Non-pigmented ciliary epithelial cell (primary cell): ENCODE measurements at regions not wholly inside any gene's neighbourhood (a gene's known extent, or its start where the extent isn't known, plus 50 kb on each side); places are given as distances from the start of the nearest gene placed in this dataset.
"Not testable (repeated sequence)": the region's sequence is repeated elsewhere in the genome, so short reads cannot be mapped to it uniquely, and the experiment has no call there.

ENCODE experiments used
- DNase-seq: peaks from one replicate; pipeline ENCODE4 v3.0.0-alpha.2; 2010; ENCODE audit warnings: low read depth

DNA sequence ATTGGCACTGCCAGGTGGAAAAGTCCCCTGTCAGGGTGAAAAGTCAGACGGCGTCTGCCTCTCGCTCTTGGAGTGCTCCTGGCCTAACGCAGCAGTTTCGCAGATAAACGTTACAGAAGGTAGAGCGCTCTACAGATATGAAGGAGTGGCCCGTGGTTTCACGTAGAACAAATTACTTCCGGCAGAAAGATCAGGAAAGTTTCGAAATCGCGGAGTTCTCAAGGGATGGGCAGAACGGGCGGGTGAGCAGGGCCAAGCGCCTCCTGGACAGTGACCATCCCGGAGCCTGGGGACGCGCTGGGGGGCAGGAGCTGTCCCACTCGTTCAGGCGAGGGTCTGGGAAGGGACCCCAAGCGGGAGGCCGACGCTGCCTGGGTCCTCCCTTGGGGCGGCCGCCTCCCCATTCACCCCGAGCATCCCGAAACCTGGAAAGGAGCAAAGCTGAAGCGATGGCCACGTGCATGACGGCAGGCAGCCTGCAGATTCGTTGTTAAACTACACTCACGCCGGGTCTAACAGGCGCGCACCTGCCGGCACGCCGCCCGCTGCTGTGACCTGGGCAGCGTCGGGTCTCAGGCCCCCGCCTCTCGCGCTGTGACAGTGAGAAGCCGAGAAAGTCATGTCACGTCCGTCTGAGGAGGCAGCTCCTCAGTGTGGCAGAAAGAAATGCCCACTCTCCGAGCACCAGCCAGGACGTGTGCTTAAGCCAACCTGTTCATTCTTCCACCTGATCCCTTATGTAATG is 122.9 kb upstream of the SALL3 start:
- no peak for DNase-seq

DNA sequence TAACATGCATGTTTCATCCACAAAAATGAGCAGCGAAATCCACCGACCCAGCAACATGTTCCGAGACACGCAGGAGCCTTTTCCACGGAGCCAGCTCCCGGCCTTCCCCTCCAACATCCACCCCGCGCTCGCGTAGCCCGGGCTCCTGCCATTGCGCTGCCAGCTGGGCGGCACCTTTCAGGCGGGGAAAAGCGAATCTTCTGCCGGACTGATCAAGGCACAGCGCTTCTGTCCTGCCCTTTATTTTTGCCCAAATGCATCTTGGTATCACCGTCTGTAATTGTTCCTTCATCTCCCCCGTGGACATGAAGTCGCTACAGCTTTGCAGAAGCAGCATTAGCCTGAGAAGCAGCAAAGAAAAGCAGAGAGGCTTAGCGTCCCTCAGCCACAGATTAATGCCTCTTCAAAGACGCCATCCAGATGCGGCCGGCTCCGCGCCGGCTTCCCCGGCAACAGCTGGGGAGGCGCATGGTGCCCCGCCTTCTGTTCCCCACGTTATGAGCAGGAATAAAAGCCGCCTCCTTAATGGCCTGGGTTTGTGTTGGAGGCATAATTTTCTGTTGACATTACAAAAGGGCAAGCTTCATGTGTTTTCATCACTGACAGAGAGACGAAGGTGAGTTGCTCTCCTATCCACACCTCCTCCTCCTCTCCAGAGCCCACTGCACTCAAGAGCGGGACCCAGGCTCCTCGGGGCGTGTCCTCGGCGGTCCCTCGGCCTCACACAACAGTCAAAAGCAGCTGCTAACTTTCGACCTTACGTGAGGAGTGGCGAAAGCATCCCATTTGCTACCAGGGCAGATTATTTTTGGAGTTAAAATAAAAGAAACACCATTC is 122.1 kb upstream of the SALL3 start:
- no peak for DNase-seq

DNA sequence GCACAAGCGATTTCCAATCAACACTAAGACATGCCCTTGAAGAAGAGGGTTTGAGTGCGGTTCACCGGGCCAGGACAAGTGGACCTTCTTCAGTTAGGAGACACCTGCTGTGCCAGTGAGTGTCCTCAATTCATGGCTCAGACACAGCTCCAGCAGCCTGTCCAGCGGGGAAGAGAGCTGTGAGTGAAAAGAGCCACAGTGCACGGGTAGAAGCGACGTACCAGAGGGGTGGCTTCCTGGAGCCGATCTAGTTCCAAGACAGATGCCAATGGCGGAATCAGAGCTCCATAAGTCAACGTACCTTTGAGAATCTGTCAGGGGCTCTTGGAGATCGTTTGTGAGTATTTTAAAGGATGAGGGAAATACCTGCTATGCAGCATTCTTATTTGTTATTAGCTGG is 119.9 kb upstream of the SALL3 start:
- DNase-seq, result no peak

DNA sequence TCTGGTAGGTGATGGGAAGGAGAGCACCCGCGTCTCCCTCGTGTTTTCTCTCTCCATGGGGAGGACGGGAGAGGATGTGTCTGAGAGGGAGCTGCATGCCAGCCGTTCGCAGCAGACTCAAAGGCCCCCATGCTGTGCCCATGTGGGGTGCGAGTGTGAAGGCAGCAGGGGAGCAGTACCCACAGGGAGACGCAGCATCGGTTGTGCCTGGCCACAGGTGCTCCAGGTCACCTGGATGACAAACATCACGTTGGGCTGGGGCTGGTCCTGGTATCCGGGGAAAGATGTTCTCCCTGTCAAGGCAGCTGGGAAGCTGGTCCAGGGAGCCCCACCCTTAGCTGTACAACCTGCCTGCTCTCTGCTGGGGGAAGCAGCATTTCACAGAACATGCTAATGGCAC is 119.5 kb upstream of the SALL3 start:
- DNase-seq, result no peak

DNA sequence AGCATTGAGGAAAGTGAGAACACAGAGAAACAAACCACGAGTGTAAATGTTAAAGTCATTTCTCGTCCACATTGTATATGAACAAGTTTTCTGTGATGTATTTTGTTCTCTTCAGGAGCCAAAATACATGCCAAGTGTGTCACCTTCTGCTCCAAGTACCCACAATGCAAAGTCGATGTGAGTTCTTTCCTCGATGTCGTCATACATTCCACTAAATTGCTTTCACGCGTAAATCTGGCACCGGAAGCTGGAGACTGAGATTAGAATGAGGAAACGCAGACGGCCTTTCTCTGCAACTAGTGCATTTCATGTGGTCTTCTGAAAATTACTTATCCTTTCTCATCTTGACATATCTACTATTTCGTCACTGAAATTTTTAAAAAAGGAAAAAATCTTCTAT is 118.5 kb upstream of the SALL3 start:
- DNase-seq, result no peak

DNA sequence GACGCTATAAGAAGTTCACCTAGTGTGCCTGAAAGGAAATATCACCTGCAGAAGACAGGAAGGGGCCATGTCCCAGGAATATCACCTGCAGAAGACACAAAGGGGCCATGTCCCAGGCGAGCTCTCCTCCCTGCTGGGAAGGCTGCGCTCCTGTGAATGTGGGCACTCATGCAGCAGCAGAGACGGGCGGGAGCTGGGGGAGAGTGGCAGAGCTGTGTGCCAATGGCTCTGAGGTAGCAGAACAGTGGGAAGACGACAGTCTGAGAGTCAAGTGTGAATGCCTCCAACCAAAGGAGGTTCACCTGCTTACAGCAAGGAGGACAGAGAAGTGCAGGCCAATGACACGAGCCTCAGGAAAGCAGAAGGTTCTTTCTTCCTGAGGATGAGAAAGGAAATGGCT is 117.9 kb upstream of the SALL3 start:
- DNase-seq, result no peak

DNA sequence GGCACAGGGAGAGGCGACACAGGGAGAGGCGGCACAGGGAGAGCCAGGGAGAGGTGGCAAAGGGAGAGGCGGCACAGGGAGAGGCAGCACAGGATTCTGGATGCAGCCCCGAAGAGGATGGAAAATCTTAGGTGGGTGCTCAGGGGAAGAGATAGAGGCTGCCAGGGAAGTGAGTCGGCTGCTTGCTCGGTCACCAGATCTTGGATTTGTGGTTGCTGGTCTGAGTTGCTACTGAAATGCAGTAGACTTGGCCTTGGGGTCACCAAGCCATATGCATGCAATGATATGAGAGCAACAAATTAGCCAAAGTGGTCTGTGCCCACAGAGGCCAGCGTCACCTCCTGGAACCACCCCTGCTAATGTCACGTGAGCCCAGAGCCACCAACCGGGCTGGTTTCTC is 117.2 kb upstream of the SALL3 start:
- DNase-seq, result no peak

DNA sequence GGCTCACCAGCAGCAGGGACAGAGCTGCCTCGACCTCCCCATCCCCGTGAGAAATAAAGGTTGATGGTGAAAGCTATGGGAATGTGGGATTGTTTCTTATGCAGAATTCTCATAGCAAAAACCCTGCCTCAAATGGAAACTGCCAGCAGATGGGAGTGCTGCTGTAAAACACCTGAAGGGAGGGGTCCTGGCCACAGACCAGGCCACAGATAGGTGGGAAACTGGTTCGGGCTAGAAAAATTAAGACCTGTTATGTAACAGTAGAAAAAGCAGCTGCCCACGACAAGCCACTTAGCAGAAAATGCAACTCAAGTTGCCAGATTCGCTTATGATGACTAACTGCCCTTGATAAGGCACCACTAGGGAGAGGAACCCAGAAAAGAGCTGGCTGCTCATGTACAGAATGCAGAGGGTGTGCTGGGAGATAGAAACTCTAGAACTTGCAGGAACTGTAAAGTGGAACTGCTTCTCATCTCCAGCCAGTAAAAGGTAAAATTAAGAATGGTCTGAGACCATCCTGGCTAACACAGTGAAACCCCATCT is 114.5 kb upstream of the SALL3 start:
- DNase-seq, result no peak

DNA sequence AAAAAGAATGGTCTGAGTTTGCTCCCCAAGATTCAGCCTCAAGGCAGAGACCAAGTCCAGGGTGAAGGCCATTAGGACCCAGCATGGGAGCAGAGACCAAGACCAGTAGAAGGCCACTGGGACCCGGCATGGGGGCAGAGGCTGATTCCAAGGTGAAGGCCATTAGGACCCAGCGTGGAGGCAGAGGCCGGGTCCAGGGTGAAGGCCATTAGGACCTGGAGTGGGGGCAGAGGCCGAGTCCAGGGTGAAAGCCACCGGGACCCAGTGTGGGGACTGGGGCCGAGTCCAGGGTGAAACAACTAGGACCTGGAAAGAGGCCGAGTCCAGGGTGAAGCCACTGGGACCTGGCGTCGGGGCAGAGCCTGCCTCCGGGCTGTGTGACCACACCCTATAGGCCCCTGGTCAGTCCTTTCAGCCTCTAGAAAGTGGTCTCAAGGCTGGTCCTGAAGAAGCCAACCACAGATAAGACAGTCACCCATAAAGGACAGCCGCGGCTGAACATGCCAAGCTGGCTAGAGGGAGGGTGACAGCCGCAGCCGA is 113.8 kb upstream of the SALL3 start:
- DNase-seq, result no peak

DNA sequence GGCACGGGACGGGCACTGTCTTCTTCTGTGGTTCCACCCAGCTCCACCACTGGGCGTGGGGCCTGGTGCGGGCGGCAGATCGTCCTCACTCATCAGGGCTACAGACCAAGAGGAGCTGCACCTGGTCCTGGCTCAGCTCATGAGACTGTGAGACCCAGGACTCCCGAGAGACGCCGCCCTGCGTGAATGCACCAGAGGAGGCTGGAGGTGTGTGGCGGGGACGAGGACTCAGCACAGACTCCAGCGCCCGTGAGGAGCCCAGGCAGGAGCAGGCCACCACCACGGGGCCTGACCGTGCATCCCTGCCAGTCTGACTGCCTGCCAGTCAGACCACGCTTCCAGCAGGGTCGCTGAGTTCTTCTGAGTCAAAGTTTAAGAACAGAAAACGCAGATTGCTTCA is 112.5 kb upstream of the SALL3 start:
- no peak for DNase-seq

DNA sequence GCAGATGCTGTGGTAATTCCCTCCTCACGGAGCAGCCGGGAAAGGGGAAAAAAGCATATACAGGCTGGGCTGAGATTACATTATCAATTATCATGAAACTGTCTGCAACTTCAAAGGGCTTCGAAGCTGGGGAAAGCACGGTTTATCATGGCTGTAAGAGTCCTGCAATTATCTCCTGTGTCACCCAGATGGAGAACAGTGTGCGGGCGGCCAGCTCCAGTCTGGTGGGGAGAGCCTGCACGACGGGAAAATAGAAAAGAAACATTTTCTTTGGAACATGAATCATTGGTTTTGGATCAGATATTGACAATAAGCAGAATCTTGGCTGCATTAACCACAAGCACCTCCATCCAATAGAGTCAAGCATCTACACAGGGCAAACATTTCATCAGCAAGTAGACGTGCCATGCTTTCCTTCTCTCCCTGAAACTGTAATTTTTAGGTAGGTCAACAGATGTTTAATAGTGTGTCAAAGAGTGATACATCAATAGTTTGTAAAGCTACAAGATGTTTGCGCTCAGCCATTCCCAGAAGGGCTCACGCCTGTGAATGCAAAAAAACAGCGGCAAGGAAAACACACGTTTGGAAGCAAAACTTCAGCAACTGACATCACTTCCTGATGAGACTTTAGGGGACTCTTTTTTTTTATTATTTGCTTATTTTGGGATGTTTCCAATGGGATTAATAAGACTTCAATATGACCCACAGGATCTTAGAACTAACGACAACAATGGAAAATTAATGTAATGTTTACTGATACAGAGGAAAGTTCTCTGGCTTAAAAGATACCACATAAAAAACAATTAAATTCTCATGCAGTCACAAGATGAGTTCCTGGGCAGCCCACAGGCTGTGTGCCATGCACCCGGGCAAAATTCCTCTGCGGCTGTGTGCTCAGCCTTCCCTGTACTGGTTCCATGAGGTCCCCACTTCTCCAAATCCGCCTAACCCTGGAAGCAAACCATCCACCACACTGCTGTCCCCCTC is 111.0 kb upstream of the SALL3 start:
- DNase-seq, result no peak

DNA sequence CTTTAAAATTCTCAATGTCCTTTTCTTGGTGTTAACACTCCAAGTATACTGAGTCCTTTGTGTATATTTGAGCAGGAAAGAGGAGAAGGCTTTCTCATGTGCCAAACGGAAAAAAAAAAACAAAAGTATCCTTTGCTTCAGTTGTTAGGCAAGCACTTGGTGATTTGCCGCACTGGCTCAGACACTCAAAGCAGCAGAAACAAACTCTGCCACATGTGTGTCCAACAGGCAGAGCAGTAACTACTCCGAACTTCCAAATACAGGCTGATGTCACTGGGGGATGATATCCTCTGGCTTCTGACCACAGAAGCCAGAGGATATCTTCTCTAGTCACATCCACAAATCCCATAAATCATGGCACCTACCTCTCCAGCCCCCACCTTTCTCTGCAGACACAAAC is 108.0 kb upstream of the SALL3 start:
- DNase-seq, result no peak

DNA sequence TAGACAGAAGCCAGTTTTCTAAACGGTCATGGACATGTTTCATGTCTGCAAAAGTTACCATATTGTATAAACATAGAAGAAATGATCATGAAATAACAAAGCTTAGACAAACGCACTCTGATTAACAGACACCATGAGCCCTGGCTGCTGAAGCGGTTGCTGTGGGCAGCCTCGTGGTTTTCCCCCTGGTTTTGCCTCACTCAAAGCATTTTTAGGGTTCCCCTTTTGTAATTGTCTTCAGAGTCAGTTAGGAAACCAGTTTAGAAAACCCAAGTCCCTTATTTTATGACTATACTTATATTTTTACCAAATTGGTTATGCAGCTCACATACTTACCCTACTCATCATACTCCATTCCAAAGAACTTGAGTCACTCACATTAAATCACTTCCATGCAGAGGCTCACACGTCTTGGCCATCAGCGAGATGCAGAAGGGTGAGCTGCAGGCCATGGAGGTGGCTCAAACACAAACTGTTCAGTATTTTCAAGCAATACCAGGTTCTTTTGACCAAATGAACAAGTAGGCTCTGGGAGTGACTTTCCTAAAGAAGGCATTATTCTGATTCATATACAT is 105.6 kb upstream of the SALL3 start:
- DNase-seq, result no peak

DNA sequence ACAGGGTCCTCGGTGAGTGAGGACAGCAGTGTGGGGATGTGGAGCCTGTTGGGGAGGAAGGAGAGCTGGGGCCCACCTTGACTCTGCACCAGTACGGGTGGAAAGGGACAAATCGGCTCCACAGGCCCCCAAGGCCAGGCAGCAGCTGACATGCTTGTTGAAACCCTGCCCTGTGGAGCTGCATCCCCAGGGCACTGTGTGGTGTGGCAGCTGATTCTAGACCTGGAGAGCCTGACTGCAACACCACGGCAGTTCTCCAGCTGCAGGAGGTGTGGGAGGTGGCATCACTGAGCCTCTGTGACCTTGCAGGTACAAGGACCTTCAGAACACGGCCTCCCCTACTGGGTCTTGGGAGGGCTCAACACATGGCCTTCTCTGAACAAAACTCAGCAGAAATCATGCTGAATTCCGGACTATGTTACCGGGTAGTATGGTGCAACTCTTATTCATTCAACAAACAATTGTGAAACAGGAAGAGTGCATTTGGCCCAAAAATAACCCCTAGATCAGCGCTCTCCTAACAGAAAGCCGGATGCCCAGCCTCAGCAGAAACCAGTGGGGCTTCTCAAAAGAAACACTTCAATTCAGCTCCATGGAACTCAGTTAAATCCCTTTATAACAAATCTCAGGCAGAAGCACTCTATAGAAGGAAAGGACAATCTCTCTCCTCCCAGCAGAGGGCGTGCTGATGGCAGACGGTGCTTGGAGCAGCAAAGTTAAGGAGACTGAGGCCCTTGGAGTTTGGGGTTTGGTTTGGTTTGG is 104.4 kb upstream of the SALL3 start:
- no peak for DNase-seq

DNA sequence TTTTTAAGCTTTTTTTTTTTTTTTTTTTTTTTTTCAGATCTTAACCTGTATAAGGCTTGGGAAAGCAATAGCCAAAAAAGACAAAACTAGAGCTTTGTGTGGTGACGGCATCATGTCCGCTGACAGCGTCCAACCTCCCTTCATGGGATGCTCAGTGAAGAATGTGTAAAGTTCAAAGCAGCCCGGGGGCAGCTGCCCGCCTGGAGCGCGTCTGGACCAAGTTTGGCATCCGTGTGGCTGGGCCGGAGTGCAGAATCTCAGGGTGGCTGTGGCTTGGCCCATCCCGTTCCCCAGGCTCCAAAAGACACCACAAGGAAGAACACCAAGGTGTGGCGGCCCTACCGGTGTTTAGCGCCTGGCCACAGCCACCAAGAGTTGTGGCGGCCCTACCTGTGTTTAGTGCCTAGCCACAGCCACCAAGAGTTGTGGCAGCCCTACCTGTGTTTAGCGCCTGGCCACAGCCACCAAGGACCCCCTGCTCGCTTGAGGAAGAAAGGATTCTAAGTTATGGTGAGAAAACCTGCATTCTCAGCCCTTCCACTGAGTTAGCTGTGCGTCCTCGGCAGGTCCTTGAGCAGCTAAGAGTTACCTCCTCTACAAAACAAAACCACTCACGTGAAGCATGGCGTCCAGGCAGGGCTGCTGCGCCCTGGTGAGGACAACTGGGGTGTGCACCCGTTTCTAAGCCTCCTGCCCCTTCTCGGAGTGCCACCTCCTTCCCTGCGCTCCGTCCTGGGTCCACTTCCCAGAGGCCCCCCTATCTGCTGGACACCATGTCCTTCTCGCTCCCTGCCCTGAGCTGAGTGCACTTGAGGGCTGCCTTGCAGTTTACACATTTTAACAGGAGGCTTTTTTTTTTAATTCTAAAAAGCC is 103.6 kb upstream of the SALL3 start:
- DNase-seq, result no peak

DNA sequence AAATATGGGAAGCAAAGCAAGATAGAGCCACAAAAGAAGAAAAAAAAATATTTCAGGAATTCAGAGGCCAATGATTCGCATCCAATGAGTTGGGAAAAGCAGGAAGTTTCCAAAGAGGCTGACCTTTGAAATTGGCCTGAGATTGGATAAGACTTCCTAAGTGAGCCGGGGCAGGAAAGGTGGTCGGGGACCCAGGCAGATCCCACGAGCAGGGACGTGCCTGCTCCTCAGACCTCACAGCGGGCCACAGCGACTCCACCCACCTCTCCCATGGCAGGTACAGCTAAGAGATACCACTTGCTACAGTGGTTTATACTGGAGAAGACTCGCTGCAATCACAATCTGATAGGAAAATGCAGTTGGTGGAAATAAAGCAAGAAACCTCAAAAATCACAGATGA is 102.8 kb upstream of the SALL3 start:
- no peak for DNase-seq

DNA sequence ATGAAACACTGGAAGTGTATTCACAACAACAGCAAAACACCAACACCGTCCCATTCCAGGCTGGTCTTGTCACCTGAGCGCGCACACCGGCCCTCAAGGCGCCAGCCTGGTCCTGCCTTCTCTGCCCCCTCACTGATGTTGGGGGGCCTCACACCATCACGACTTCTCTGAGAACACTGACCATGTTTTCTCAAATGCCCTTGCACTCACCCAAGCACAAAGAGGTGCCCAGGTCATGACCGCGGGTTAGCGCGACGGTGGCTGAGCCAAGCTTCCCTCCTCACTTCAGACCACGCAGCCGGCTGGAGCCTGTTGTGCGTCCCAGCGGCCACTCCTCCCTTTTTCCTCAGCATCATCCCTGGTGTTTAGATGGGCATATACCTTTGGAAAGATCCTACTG is 101.3 kb upstream of the SALL3 start:
- no peak for DNase-seq

DNA sequence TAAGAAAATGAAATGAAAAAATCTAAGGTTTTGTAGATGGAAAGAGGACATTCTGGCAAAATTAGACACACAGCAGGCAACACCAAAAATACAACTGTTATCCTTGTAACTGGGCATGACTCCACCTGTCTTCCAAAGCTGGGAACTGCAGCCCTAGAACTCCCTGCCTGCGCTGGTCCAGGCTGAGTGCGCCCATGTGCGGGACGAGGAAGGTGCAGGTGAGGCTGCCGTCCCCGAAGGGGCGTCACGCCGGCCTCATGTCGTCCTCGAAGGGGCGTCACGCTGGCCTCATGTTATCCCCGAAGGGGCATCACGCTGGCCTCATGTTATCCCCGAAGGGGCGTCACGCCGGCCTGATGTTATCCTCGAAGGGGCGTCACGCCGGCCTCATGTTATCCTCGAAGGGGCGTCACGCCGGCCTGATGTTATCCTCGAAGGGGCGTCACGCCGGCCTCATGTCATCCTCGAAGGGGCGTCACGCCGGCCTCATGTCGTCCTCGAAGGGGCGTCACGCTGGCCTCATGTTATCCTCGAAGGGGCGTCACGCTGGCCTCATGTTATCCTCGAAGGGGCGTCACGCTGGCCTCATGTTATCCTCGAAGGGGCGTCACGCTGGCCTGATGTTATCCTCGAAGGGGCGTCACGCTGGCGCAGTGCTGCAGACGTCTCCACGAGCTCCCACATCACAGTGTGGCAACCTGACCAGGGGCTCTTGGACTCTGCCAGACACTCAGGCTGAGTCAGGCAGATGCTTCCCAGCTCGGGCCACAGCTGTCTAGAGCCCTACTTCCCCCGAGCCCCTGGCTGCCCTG is 100.3 kb upstream of the SALL3 start:
- not testable (repeated sequence) for DNase-seq

DNA sequence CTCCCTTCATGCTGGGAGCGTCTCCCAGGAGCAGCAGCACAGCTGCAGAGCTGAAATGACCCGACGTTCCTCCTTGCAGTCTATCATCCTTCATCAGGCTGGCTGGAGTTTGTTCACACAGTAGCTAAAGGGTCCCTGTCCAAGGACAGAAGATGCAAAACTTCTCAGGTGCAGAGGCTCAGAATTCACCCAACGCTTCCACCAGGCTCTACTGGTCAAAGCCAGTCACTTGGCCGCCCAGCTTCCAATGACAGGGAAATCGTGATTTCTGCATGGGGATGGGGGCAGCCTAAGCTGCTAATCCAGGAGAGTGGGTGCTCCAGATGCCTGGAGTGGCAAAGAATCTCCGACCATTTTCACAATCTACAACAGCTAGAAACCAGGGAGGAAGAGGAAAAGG is 97.0 kb upstream of the SALL3 start:
- no peak for DNase-seq
